NCI-H526 treated with DMSO at 0.1 percent for 48 hours (cell line): ENCODE measurements at regions not wholly inside any gene's neighbourhood (a gene's known extent, or its start where the extent isn't known, plus 50 kb on each side); places are given as distances from the start of the nearest gene placed in this dataset.

ENCODE experiments used
- DNase-seq: peaks from one replicate; lab custom pipeline; 2025; lab: John Stamatoyannopoulos, UW

DNA sequence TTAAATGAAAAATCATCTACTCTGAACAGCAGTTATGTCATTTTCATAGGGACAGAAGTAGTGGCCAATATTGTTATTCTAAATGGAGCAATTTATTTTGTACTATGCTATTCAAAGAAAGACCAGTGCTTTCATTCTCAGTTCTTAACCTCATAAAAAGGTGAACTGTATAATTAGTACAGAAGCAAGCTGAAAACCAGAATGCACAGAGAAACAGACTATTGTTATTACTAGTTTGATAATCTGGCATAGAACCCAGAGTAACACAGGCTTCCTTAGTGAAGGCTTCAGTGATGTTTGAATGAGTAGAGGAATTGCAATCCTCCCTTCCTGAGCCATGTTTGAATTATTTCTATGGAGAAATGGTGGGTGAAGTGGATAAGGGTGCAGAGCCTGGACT is 131.6 kb upstream of the LRRC7 start:
- no peak for DNase-seq

DNA sequence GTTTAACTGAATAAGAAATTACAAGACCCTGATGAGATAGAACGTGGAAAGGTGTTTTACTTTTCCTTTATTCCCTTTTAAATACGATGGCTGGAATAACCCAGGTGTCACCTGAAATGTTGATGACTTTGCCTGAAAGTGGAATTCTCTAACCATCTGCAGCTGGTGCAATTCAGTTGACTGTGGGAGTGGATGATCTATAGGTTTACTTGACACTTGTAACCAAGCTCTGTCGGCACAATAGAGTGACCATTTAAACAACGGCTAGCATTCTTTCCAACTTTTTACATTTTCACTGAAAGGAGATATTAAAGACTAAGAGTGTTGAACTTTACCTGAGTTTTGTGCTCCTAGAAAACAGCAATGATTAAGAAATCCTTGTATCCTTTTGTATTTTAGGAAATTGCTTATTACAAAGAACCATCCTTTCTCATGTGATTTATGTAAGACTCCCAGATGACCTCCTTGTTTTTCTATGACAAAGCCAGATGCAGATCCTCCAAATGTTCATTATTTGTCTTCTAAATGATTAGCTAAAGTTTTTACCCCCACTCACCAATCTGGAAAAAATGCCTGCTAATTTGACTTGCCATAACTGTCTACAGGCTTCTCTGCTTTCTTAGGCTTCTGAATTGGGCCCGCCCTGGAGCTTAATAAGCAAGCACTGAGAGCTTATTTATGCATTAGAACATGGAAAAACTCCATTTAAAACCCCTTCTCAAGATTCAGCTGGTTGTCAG is 129.5 kb upstream of the LRRC7 start:
- no peak for DNase-seq

DNA sequence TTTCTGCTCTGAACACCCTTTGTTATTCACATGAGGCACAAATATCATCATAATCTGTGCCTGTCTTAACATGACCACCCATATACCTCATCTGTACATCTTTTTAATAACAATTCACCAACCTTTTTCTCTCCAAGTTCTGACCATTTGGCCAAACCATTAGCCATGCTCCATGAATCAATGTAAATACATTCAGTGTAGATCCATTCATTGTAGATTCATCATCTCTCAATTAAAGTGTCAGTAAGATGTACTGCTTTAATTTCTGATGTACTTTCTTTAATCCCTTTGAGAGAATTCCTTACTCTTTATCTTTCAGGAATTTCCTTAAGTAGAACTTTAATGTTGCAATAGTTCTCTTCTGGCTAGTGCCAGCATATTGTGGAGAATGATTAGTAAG is 126.2 kb upstream of the LRRC7 start:
- no peak for DNase-seq

- DNase-seq: no peak
Measured at GRCh38 chr1:69451196-69451595, 116.5 kb upstream of the LRRC7 start.

DNA sequence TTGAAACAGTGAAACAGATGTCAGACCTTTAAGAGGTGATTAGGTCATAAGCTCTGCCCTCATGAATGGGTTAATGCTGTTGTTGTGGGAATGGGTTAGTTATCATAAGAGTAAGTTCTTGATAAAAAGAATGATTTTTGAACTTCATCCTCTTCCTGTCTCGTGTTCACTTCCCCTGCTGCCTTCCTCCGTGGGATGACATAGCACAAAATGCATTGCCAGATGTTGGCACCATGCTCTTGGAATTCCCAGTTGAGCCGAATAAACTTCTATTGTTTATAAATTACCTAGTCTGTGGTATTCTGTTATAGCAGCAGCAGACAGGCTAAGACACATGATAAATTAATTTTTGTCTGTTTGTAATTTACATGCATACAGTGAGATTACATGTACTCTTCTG is 112.0 kb upstream of the LRRC7 start:
- DNase-seq: no peak

DNA sequence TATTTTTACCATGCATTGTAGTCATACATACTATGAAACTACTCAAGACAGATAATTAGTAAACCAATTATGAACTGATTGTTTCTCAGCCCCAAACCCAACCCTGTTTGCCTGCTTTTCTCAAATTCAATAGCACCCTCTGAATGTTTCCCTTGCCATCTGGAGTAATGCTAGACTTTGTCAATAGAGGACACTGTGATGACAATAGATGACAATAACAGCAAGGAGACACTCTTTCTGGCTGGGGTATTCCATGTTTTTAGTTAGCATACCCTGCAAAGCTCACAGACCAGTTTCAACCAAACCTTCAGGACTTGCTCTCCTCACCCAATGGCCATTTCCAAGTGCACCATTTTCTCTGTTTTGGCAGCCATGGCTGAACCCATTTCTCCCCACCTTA is 108.5 kb upstream of the LRRC7 start:
- no peak for DNase-seq

GRCh38 chr1:69475021-69475420 is 92.7 kb upstream of the LRRC7 start:
- no peak for DNase-seq

DNA sequence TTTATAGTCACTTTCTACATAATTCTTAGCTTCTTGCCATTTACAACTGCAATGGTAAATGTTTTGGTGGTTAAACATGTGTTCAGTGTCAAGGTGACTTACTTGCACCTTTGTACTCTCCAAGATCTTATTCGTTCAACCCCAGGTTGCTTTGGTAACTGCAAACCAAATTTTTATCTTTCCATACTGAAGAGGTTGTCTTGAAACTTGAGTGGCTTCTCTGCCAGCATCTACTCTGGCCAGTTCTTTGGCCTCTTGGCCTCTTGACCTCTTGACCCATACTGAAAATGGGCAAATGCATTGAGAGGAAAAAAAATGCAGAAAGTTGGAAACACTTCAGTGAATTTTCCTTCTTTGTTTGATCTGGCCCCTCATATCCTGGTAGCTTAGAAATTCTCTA is 88.0 kb upstream of the LRRC7 start:
- no peak for DNase-seq

DNA sequence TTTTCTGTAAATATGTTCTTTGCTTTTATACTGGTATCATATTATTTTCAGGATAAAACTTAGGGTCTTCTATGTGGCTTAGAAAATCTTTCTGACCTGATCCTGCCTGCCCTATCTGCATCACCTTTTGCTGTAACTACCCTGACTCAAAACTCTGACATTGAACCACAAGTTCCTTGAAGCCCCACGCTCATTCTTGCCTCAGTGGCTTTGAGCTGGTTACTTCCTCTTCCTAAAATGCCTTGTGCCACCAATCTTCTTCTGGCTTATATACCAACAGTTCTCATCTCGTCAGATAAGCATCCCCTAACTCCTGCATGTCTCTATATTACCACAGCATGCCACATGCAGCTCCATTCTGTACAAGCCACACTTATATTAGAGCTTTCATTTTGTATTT is 84.5 kb upstream of the LRRC7 start:
- no peak for DNase-seq

DNA sequence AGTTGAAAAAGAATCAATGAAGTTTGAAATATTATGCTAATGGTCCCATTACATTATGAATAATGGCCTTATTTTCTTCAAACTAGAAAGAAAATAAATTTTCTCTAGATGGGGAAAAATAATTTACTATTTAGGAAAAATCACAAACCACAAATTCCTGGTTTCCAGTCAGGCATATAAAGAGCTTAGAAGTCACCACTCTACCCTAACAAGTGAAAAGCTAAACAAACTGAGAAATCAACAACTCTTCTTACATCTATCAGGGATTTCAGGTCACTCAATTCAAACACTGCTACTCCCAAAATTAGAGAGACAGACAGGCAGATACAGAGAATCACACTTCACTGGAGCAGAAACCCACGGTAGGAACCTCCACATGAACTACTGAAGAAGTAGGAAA is 82.1 kb upstream of the LRRC7 start:
- no peak for DNase-seq

- no peak for DNase-seq
Measured at GRCh38 chr1:69491416-69491815, 76.3 kb upstream of the LRRC7 start.

DNA sequence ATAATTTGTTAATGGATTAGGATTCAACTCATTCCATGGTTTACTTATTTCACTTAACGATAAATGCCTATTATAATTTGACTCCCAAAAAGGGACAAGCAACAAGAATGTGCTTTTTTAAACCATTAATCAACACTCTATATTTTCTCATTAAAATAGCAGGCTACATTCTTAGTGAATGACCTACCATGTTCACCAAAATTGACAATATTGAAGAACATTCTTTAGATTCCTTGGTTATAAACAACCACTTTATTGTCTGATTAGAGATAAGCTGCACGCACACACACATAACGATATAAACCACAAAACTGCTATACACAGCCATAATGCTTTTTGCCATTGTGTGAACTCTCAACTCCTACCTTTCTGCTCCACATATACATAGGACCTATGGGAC is 75.4 kb upstream of the LRRC7 start:
- no peak for DNase-seq

GRCh38 chr1:69494221-69494620 is 73.5 kb upstream of the LRRC7 start:
- no peak for DNase-seq

- no peak for DNase-seq
Measured at GRCh38 chr1:69497441-69498221, 70.1 kb upstream of the LRRC7 start.

DNA sequence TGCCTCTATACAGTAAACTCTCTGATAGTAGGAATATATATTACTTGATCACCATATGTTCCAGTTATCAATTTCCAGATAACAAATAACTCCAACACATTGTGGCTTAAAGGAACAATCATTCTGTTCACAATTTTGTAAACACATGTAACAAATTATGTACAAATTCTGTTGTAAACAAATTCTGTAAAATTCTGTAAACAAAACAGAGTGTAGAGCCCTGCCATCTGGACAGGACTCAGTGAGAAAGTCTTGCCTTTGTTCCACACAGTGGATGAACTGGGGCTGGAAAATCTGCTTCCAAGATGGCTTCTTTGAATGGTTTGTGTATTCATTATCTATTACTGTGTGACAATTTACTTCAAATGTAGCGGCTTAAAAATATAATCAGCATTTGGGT is 69.0 kb upstream of the LRRC7 start:
- no peak for DNase-seq

- DNase-seq: no peak
Measured at GRCh38 chr1:69499203-69499803, 68.4 kb upstream of the LRRC7 start.

GRCh38 chr1:69502991-69503390 is 64.7 kb upstream of the LRRC7 start:
- no peak for DNase-seq

- no peak for DNase-seq
Measured at GRCh38 chr1:69504730-69505252, 62.9 kb upstream of the LRRC7 start.

GRCh38 chr1:69506311-69506710 is 61.4 kb upstream of the LRRC7 start:
- DNase-seq: no peak

- DNase-seq: no peak
Measured at GRCh38 chr1:69506721-69507120, 61.0 kb upstream of the LRRC7 start.

DNA sequence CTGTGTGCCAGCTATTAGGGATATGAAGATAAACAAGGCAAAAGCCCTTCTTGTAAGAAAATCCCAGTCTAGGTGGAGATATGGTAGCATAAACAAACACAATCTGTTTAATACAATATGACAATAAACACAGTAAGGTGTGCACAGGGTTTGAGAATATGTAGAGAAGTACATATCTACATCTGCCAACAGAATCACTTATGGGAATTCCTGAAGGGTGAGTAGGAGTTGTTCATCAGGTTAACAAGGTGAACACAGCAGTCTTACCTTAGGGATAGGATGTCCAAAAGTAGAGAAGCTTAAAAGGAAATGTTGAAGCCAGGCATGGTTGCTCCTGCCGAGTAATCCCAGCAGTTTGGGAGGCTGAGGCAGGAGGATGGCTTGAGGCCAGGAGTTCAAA is 57.7 kb upstream of the LRRC7 start:
- no peak for DNase-seq

- DNase-seq: peak; percentile 70
Measured at GRCh38 chr1:69511426-69512192, 56.1 kb upstream of the LRRC7 start.
